Upper lobe of right lung (tissue), 1 donor: ENCODE measurements at regions not wholly inside any gene's neighbourhood (a gene's known extent, or its start where the extent isn't known, plus 50 kb on each side); places are given as distances from the start of the nearest gene placed in this dataset.

Source experiments
- ATAC-seq: fragments of 200-7000 bp; cut with Tn5 transposase; one replicate; pipeline ENCODE4 v1.9.1; 2020; ENCODE audit warnings: mild to moderate bottlenecking, moderate library complexity
- DNase-seq: peaks from one replicate; pipeline ENCODE4 v3.0.0-alpha.2; 2020
- H3K27ac ChIP-seq: fragments of 200-600 bp; one replicate; pipeline ENCODE4 v1.8.0; 2022
- H3K27me3 ChIP-seq: fragments of 200-600 bp; one replicate; pipeline ENCODE4 v1.8.0; 2022; ENCODE audit warnings: mild to moderate bottlenecking
- H3K36me3 ChIP-seq: fragments of 200-600 bp; one replicate; pipeline ENCODE4 v1.8.0; 2022
- H3K4me1 ChIP-seq: fragments of 200-600 bp; one replicate; pipeline ENCODE4 v1.8.0; 2022
- H3K4me3 ChIP-seq: fragments of 200-600 bp; one replicate; pipeline ENCODE4 v1.8.0; 2022; ENCODE audit warnings: mild to moderate bottlenecking
- H3K9me3 ChIP-seq: fragments of 200-600 bp; one replicate; pipeline ENCODE4 v1.8.0; 2022
- CTCF ChIP-seq: fragments of 200-600 bp; IDR thresholded peaks from one replicate; pipeline ENCODE4 v1.8.0; 2022; ENCODE audit warnings: antibody characterized with exemption
- intact Hi-C: fragments of 100-400 bp; cut with DNase I; formaldehyde crosslinking; loops from one replicate; pipeline ENCODE4 v1.11.0; 2022
- donor health status: DM: no; HTN: yes; CAD: no; lungs with severe emphysema.

- Histone ChIP-seq H3K4me1 (no peaks in the 10 kb centered on the region), H3K27ac (no peak overlapping the region), H3K9me3 (no peaks in the 10 kb centered on the region), H3K4me3 (no peak overlapping the region), H3K36me3 (no peaks in the 10 kb centered on the region), H3K27me3 (no peaks in the 10 kb centered on the region)
- DNase-seq (no peak), ATAC-seq (no peak)
- no peak for TF ChIP-seq CTCF
- intact Hi-C loops, result no loop called here
Measured at GRCh38 chr1:87186346-87186745, 142.3 kb upstream of the LMO4 start.

- DNase-seq (no peak), ATAC-seq (no peak)
- intact Hi-C loops, result no loop called here
- Histone ChIP-seq H3K9me3 (no peaks in the 10 kb centered on the region), H3K27ac (no peak overlapping the region), H3K27me3 (no peaks in the 10 kb centered on the region), H3K36me3 (no peaks in the 10 kb centered on the region), H3K4me3 (no peak overlapping the region), H3K4me1 (no peaks in the 10 kb centered on the region)
- TF ChIP-seq CTCF, result no peak
Measured at GRCh38 chr1:87188640-87189039, 140.0 kb upstream of the LMO4 start.

GRCh38 chr1:87190402-87190801 is 138.3 kb upstream of the LMO4 start:
- ATAC-seq (no peak), DNase-seq (no peak)
- H3K27me3 ChIP-seq, result no peaks in the 10 kb centered on the region
- no peaks in the 10 kb centered on the region for H3K36me3 ChIP-seq
- intact Hi-C loops, result no loop called here
- no peak overlapping the region for H3K4me3 ChIP-seq
- no peaks in the 10 kb centered on the region for H3K9me3 ChIP-seq
- no peak for TF ChIP-seq CTCF
- H3K4me1 ChIP-seq, result no peaks in the 10 kb centered on the region
- no peak overlapping the region for H3K27ac ChIP-seq

- no peaks in the 10 kb centered on the region for H3K36me3 ChIP-seq
- no peak for TF ChIP-seq CTCF
- H3K9me3 ChIP-seq, result no peaks in the 10 kb centered on the region
- no peak overlapping the region for H3K4me3 ChIP-seq
- H3K27ac ChIP-seq, result no peak overlapping the region
- ATAC-seq (no peak), DNase-seq (no peak)
- H3K4me1 ChIP-seq, result no peaks in the 10 kb centered on the region
- intact Hi-C loops, result no loop called here
- H3K27me3 ChIP-seq, result no peaks in the 10 kb centered on the region
Measured at GRCh38 chr1:87191646-87192045, 137.0 kb upstream of the LMO4 start.

GRCh38 chr1:87194271-87194774 is 134.4 kb upstream of the LMO4 start:
- intact Hi-C loops, result no loop called here
- no peak for ATAC-seq
- H3K36me3 ChIP-seq, result no peaks in the 10 kb centered on the region

More at GRCh38 chr1:87194271-87194774, 134.4 kb upstream of the LMO4 start:
- Histone ChIP-seq H3K4me3 (no peak overlapping the region), H3K27me3 (no peaks in the 10 kb centered on the region), H3K9me3 (no peaks in the 10 kb centered on the region), H3K4me1 (no peaks in the 10 kb centered on the region), H3K27ac (no peak overlapping the region)
- no peak for TF ChIP-seq CTCF
- no peak for DNase-seq
